Cerebellar nuclear complex (tissue), 1 donor: ENCODE measurements at regions not wholly inside any gene's neighbourhood (a gene's known extent, or its start where the extent isn't known, plus 50 kb on each side); places are given as distances from the start of the nearest gene placed in this dataset.

ENCODE experiments used
- DNase-seq, 2 experiments: peaks; one replicate each; lab custom pipeline; 2025; lab: John Stamatoyannopoulos, UW

- DNase-seq: no peak
Observed at GRCh38 chr5:167140548-167141291, 1150.7 kb upstream of the WWC1 start.

DNA sequence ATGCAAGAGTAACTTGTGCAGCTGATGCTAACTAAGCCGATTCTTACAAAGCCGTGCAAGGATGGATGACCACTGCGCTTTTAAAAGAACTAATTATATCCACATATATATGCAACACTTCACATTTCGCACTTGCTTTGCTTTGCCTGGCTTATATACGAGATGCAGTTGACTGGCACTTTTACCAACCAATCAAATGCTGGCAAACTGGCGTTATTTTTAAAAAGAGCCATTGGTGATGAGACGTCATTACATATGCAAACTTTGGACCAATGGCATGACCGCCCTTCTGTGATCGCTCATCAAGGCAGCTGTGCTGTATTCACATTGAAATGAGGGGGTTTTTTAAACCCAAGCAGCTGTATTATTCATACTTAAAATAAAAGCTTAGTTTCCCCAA lies 1147.7 kb upstream of the WWC1 start:
- DNase-seq: no peak

GRCh38 chr5:167145841-167146240 lies 1145.6 kb upstream of the WWC1 start:
- no peak for DNase-seq

GRCh38 chr5:167147879-167148278 lies 1143.6 kb upstream of the WWC1 start:
- no peak for DNase-seq

GRCh38 chr5:167150661-167151060 lies 1140.8 kb upstream of the WWC1 start:
- DNase-seq: no peak

DNA sequence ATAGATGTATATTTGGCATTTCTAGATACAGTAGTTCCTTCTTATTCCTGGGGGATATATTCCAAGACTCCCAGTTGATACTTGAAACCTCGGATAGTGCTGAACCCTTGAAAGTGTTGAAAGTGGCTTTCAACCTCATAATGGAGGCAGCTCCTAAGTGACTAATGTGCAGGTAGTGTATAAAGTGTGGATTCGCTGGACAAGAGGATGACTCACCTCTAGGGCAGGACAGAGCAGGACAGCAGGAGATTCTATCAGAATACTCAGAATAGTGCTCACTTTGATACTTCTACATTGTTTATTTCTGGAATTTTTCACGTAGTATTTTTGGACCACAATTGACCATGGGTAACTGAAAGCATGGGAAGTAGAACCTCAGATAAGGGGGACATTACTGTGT lies 1138.9 kb upstream of the WWC1 start:
- no peak for DNase-seq

DNA sequence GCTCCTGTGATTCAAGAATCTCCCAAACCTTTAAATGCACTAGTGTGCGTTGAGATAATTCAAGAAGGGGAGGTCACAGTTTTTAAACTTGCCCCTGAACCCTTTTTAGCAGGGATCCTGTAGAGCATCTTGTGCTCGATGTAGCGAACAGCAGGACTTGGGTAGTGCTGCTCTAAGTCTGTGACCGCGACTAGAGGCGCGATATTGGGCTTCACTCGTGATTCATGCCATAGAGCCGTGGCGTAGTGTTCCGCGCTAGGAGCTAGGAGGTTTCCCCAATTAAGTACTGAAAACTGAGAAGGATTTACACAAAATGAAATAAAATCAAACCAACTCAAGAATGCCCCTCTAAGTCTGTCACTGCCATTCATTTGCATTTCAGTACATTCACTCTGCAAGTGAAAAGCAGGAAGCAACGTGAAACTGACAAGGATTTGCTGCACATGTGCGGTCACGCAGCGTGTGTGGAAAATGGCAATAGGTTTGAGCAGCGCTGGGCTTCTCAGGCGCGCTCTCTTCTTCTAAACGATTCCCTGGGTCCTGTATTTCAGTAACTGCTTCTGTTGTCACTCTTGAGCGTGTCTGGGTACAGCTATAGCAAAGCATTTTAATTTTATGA lies 1135.9 kb upstream of the WWC1 start:
- DNase-seq: no peak

- DNase-seq: no peak
Observed at GRCh38 chr5:167156446-167156845, 1135.0 kb upstream of the WWC1 start.

DNA sequence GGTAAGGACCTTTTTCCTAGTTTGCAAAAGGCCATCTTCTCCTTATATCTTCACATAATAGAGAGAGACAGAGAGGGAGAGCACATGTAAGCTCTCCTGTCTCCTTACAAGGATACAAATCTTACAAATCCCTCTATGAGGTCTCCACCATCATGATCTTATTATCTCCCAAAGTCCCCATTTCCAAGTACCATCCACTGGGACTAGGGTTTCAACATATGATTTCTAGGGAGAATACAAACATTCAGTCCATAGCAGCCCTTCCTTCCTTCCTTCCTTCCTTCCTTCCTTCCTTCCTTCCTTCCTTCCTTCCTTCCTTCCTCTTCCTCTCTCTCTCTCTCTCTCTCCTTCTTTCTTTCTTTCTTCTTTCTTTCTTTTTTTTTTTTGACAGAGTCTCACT lies 1132.9 kb upstream of the WWC1 start:
- DNase-seq: no peak

DNA sequence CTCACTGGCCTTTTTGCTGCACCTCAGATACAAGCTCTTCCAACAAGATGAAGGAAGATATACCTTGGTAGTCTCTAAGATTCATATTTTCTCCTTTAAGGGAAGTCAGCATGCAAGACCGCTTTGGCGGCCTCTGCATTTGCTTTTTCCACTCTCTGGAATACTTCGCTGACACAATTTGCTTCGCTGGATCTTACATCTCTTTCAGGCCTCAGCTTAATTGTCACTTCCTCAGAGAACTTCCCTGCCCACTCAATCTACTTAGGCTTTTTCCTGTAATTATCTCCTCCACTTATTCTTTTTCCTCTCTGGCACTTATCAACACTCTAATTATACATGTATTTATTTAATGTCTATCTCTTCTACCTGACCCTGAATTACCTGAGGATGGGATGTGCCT lies 1131.1 kb upstream of the WWC1 start:
- no peak for DNase-seq

DNA sequence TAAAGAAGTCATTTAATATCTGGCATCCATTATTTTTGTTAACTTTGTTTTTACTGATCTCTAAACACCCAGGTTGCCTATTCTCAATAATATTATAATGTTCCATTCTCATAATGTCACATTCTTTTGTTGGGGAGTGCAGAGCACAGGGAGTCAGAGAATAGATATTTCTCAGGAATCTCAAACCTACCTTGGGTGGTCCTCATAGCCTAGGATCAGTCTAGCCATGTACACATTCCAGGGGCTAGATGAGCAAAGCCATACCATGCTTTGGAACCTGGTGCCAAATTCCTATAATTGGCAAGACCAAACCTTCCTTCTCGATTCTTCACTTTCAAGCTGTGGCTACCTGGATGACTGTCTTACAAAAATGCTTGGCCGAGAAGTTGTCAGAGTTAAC lies 1124.7 kb upstream of the WWC1 start:
- no peak for DNase-seq

DNA sequence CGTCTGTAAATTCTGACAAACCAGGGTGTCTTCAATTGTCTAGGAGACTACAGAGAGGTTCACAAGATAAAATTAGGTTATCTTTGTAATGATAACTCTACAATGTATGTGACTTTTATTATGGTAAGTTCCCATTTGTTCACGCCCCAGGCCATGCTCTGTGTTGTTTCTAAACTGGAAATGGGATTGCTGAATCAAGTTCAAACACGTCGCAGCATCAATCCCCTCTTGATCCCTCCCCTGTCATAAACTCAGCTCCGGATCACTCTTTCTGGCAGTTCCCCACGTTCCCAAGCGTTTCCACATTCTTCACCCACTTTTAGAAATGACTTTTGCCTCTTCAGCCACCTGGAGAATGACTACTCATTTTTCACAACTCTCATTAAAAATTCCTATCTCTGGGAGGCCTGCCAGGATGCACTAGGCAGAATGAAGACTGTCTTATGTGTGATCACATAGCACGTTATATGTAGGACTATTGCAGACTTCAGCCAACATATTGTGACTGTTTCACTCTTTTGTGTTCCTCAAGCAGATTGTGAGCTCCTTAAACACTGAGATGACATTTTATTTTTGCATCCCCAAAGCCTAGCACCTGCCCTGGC lies 1124.2 kb upstream of the WWC1 start:
- DNase-seq: no peak

DNA sequence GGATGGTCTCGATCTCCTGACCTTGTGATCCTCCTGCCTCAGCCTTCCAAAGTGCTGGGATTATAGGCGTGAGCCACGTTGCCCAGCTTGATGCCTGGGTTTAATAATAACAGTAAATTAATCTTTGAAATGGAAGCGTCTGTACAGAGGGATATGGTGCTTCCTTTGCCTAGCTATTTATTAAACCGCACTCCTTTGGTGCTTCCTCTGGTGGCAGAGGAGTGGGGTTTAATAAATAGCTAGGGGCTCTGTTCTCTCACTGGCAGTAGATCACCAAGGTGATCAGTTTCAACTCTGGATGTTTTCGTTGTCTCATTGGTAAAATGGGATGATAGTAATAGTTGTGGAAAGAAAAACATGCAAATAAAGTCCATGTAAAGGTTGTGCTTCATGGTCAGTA lies 1122.5 kb upstream of the WWC1 start:
- DNase-seq: no peak

DNA sequence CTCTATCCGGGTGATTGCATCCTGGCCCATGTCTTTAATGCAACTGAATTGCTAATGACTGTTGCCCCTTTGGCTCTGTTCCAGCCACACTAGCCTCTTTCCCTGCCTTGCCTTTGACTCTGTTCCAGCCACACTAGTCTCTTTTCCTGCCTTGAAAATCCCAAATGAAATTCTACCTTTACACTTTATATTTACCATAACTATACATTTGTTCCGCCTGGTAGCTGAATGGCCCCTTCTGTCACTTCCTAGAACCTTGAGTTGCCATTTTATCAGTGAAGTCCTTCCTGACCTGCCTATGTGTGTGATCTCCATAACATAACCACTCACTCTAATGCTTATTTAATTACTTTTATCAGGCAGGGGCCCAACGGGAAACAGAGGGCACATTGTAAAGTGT lies 1120.4 kb upstream of the WWC1 start:
- DNase-seq: no peak

- DNase-seq: no peak
Observed at GRCh38 chr5:167177736-167178135, 1113.7 kb upstream of the WWC1 start.

GRCh38 chr5:167180906-167181305 lies 1110.5 kb upstream of the WWC1 start:
- DNase-seq: no peak

GRCh38 chr5:167205881-167206280 lies 1085.6 kb upstream of the WWC1 start:
- no peak for DNase-seq

GRCh38 chr5:167207081-167207480 lies 1084.4 kb upstream of the WWC1 start:
- no peak for DNase-seq

- no peak for DNase-seq
Observed at GRCh38 chr5:167208911-167209310, 1082.5 kb upstream of the WWC1 start.

DNA sequence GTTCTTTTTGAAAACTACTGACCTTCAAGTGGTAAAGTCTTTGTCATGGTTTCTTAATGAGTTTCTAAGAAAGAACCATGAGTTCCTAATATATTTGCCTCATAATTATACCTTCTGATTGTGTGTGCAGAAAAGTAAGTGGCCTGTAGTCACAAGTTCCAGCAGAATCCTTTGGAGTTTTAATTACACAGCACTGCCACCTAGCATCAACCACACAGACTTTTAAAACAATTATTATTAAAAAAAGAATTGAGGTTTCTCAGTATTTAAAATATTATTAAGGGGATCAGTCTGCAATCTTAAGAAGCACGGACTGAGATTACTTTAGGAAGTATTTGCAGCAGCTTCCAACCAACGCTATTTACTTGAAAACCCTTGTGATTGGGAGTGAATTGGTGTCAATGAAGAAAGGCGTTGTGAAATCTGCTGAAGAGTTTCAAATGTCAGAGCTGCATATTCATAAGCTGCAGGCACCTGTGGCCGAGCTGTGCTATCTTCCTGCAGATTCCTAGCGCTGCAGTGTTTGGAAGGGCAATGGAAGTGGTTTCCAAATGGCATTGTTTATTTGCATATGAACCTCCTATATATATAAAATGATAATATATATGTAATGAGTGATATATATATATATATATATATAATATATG lies 1074.2 kb upstream of the WWC1 start:
- no peak for DNase-seq

GRCh38 chr5:167219298-167219697 lies 1072.1 kb upstream of the WWC1 start:
- no peak for DNase-seq

GRCh38 chr5:167226386-167226785 lies 1065.1 kb upstream of the WWC1 start:
- no peak for DNase-seq

GRCh38 chr5:167228134-167228533 lies 1063.3 kb upstream of the WWC1 start:
- no peak for DNase-seq
